Liver (tissue), 6 donors: ENCODE measurements at regions not wholly inside any gene's neighbourhood (a gene's known extent, or its start where the extent isn't known, plus 50 kb on each side); places are given as distances from the start of the nearest gene placed in this dataset.

Experiments
- DNase-seq: peaks from one replicate; pipeline ENCODE4 v3.0.0-alpha.2; 2017; ENCODE audit warnings: low spot score
- H3K27ac ChIP-seq, 2 donors: one replicate each; pipeline ENCODE4 v1.7.0; 2013; ENCODE audit warnings: inconsistent platforms in 2 of 2, low read length in 2 of 2, control low read depth in 1 of 2, low read depth in 1 of 2, mild to moderate bottlenecking in 1 of 2
- H3K27me3 ChIP-seq, 4 donors: one replicate each; pipeline versions ENCODE4 v1.6.1 to v1.7.0; 2013; ENCODE audit warnings: low read length in 3 of 4, inconsistent platforms in 1 of 4, mild to moderate bottlenecking in 1 of 4, moderate library complexity in 1 of 4; ENCODE audit not compliant: control insufficient read depth in 4 of 4, insufficient read depth in 4 of 4
- H3K36me3 ChIP-seq, 4 donors: one replicate each; pipeline versions ENCODE4 v1.6.1 to v1.7.0; 2013; ENCODE audit warnings: low read length in 3 of 4, mild to moderate bottlenecking in 3 of 4, low read depth in 1 of 4, moderate library complexity in 1 of 4; ENCODE audit not compliant: control insufficient read depth in 4 of 4, insufficient read depth in 3 of 4
- H3K4me1 ChIP-seq, 4 donors: one replicate each; pipeline versions ENCODE4 v1.6.1 to v1.7.0; 2013; ENCODE audit warnings: low read length in 3 of 4, mild to moderate bottlenecking in 3 of 4, moderate library complexity in 1 of 4; ENCODE audit not compliant: control insufficient read depth in 4 of 4, insufficient read depth in 4 of 4
- H3K4me3 ChIP-seq, 3 donors: one replicate each; pipeline versions ENCODE4 v1.6.1 to v1.7.0; 2013; ENCODE audit warnings: low read length in 3 of 3, control low read depth in 1 of 3, low read depth in 1 of 3, mild to moderate bottlenecking in 1 of 3
- H3K9ac ChIP-seq, 2 donors: one replicate each; pipeline ENCODE4 v1.7.0; 2013; ENCODE audit warnings: low read length in 2 of 2, mild to moderate bottlenecking in 2 of 2, moderate library complexity in 2 of 2, control low read depth in 1 of 2, low read depth in 1 of 2
- H3K9me3 ChIP-seq, 4 donors: one replicate each; pipeline versions ENCODE4 v1.6.1 to v1.7.0; 2013; ENCODE audit warnings: low read length in 3 of 4; ENCODE audit not compliant: control insufficient read depth in 4 of 4
- ATF3 ChIP-seq: IDR thresholded peaks from 2 replicates; pipeline ENCODE4 v1.6.1; 2016; ENCODE audit warnings: antibody characterized with exemption
- EGR1 ChIP-seq, 2 donors: IDR thresholded peaks; 2 replicates each; pipeline ENCODE4 v1.6.1; 2016 to 2018; ENCODE audit warnings: antibody characterized with exemption in 2 of 2, low read depth in 2 of 2
- FOXA1 ChIP-seq: IDR thresholded peaks from 2 replicates; pipeline ENCODE4 v1.6.1; 2016; ENCODE audit warnings: antibody characterized with exemption
- FOXA2 ChIP-seq: IDR thresholded peaks from 2 replicates; pipeline ENCODE4 v1.6.1; 2016; ENCODE audit warnings: antibody characterized with exemption
- GABPA ChIP-seq, 2 donors: IDR thresholded peaks in 1 of 2; conservative IDR thresholded peaks in 1 of 2; 2 replicates each; pipeline ENCODE4 v1.6.1; 2016; ENCODE audit warnings: antibody characterized with exemption in 2 of 2, mild to moderate bottlenecking in 1 of 2, moderate library complexity in 1 of 2
- HNF4A ChIP-seq, 2 donors: conservative IDR thresholded peaks; 2 replicates each; pipeline ENCODE4 v1.6.1; 2016; ENCODE audit warnings: antibody characterized with exemption in 2 of 2, mild to moderate bottlenecking in 2 of 2
- JUND ChIP-seq, 2 donors: IDR thresholded peaks; 2 replicates each; pipeline ENCODE4 v1.6.1; 2016; ENCODE audit warnings: antibody characterized with exemption in 2 of 2
- MAX ChIP-seq: IDR thresholded peaks from 2 replicates; pipeline ENCODE4 v1.6.1; 2016; ENCODE audit warnings: antibody characterized with exemption
- NR2F2 ChIP-seq: IDR thresholded peaks from 2 replicates; pipeline ENCODE4 v1.6.1; 2016; ENCODE audit warnings: antibody characterized with exemption
- RAD21 ChIP-seq, 2 donors: IDR thresholded peaks; 2 replicates each; pipeline ENCODE4 v1.6.1; 2016; ENCODE audit warnings: antibody characterized with exemption in 2 of 2, mild to moderate bottlenecking in 2 of 2
- RXRA ChIP-seq, 2 donors: IDR thresholded peaks; 2 replicates each; pipeline ENCODE4 v1.6.1; 2017 to 2018; ENCODE audit warnings: antibody characterized with exemption in 2 of 2, mild to moderate bottlenecking in 1 of 2
- SP1 ChIP-seq: IDR thresholded peaks from 2 replicates; pipeline ENCODE4 v1.6.1; 2018; ENCODE audit warnings: antibody characterized with exemption, mild to moderate bottlenecking
- TAF1 ChIP-seq: conservative IDR thresholded peaks from 2 replicates; pipeline ENCODE4 v1.6.1; 2016; ENCODE audit warnings: antibody characterized with exemption, mild to moderate bottlenecking
- YY1 ChIP-seq: IDR thresholded peaks from 2 replicates; pipeline ENCODE4 v1.6.1; 2016; ENCODE audit warnings: antibody characterized with exemption, mild to moderate bottlenecking
- ZBTB33 ChIP-seq: IDR thresholded peaks from 2 replicates; pipeline ENCODE4 v1.6.1; 2016; ENCODE audit warnings: antibody characterized with exemption
- TF ChIP-seq, protein P1 (sequence below): IDR thresholded peaks from 2 replicates; pipeline ENCODE4 v1.6.1; 2016; ENCODE audit warnings: antibody characterized with exemption, mild to moderate bottlenecking
- donor health status: healthy.
- donor health status: healthy.
- donor health status: healthy.

- TF ChIP-seq, protein P1, sequence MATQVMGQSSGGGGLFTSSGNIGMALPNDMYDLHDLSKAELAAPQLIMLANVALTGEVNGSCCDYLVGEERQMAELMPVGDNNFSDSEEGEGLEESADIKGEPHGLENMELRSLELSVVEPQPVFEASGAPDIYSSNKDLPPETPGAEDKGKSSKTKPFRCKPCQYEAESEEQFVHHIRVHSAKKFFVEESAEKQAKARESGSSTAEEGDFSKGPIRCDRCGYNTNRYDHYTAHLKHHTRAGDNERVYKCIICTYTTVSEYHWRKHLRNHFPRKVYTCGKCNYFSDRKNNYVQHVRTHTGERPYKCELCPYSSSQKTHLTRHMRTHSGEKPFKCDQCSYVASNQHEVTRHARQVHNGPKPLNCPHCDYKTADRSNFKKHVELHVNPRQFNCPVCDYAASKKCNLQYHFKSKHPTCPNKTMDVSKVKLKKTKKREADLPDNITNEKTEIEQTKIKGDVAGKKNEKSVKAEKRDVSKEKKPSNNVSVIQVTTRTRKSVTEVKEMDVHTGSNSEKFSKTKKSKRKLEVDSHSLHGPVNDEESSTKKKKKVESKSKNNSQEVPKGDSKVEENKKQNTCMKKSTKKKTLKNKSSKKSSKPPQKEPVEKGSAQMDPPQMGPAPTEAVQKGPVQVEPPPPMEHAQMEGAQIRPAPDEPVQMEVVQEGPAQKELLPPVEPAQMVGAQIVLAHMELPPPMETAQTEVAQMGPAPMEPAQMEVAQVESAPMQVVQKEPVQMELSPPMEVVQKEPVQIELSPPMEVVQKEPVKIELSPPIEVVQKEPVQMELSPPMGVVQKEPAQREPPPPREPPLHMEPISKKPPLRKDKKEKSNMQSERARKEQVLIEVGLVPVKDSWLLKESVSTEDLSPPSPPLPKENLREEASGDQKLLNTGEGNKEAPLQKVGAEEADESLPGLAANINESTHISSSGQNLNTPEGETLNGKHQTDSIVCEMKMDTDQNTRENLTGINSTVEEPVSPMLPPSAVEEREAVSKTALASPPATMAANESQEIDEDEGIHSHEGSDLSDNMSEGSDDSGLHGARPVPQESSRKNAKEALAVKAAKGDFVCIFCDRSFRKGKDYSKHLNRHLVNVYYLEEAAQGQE: no peak
Observed at GRCh38 chr5:152619756-152620155, 214.7 kb upstream of the NMUR2 start (continued).

- TF ChIP-seq YY1: no peak
- TF ChIP-seq RAD21 (IDR thresholded peaks at IDR 0.05): no peak
- TF ChIP-seq FOXA2: no peak
- TF ChIP-seq GABPA (IDR thresholded peaks at IDR 0.05 in 1 of 2, conservative IDR thresholded peaks at IDR 0.05 in 1 of 2): no peak
- no peak for TF ChIP-seq JUND (IDR thresholded peaks at IDR 0.05)
- no peak for TF ChIP-seq ATF3
- no peak for TF ChIP-seq ZBTB33
- TF ChIP-seq EGR1 (IDR thresholded peaks at IDR 0.05; ENCODE audit: low read depth in 2 of 2): no peak
- TF ChIP-seq FOXA1: no peak
- no peak for TF ChIP-seq MAX
- TF ChIP-seq TAF1: no peak
- no peak for TF ChIP-seq RXRA (IDR thresholded peaks at IDR 0.05)
- no peak for TF ChIP-seq SP1
- no peak for TF ChIP-seq NR2F2
- TF ChIP-seq, protein P1: no peak
- no peak for TF ChIP-seq HNF4A (conservative IDR thresholded peaks at IDR 0.05)
- DNase-seq: no peak
- Histone ChIP-seq H3K9me3 (no peaks in the 10 kb centered on the region), H3K36me3 (no peaks in the 10 kb centered on the region), H3K4me3 (no peak overlapping the region), H3K27ac (no peak overlapping the region), H3K4me1 (no peaks in the 10 kb centered on the region), H3K9ac (no peak overlapping the region), H3K27me3 (no peaks in the 10 kb centered on the region)
Observed at GRCh38 chr5:152622628-152623027, 217.5 kb upstream of the NMUR2 start.
